Left kidney (tissue), 1 donor: ENCODE measurements at regions not wholly inside any gene's neighbourhood (a gene's known extent, or its start where the extent isn't known, plus 50 kb on each side); places are given as distances from the start of the nearest gene placed in this dataset.

Source experiments
- DNase-seq: peaks from one replicate; pipeline ENCODE4 v3.0.0-alpha.2; 2013

- DNase-seq = no peak
Observed at GRCh38 chr6:156410649-156411048, 366.5 kb upstream of the ARID1B start.

GRCh38 chr6:156408655-156409054, 368.5 kb upstream of the ARID1B start:
- no peak for DNase-seq

- DNase-seq = no peak
Observed at GRCh38 chr6:156407334-156407733, 369.8 kb upstream of the ARID1B start.

- DNase-seq = no peak
Observed at GRCh38 chr6:156406688-156407087, 370.5 kb upstream of the ARID1B start.

- no peak for DNase-seq
Observed at GRCh38 chr6:156406099-156406498, 371.1 kb upstream of the ARID1B start.

GRCh38 chr6:156402628-156403027, 374.6 kb upstream of the ARID1B start:
- no peak for DNase-seq

- no peak for DNase-seq
Observed at GRCh38 chr6:156402227-156402626, 375.0 kb upstream of the ARID1B start.

GRCh38 chr6:156400487-156400886, 376.7 kb upstream of the ARID1B start:
- DNase-seq = no peak

- DNase-seq = no peak
Observed at GRCh38 chr6:156398966-156399365, 378.2 kb upstream of the ARID1B start.

- DNase-seq = no peak
Observed at GRCh38 chr6:156398371-156398770, 378.8 kb upstream of the ARID1B start.

GRCh38 chr6:156396791-156397418, 380.3 kb upstream of the ARID1B start:
- DNase-seq = no peak

- DNase-seq = no peak
Observed at GRCh38 chr6:156396068-156396771, 381.0 kb upstream of the ARID1B start.

GRCh38 chr6:156395276-156395675, 381.9 kb upstream of the ARID1B start:
- no peak for DNase-seq

GRCh38 chr6:156392648-156393047, 384.5 kb upstream of the ARID1B start:
- no peak for DNase-seq

- no peak for DNase-seq
Observed at GRCh38 chr6:156391977-156392376, 385.2 kb upstream of the ARID1B start.

- no peak for DNase-seq
Observed at GRCh38 chr6:156391061-156391672, 386.0 kb upstream of the ARID1B start.

- no peak for DNase-seq
Observed at GRCh38 chr6:156390621-156391020, 386.6 kb upstream of the ARID1B start.

- no peak for DNase-seq
Observed at GRCh38 chr6:156389296-156389695, 387.9 kb upstream of the ARID1B start.

- no peak for DNase-seq
Observed at GRCh38 chr6:156387472-156387871, 389.7 kb upstream of the ARID1B start.

- DNase-seq = no peak
Observed at GRCh38 chr6:156383059-156383458, 394.1 kb upstream of the ARID1B start.

GRCh38 chr6:156379392-156380289, 397.5 kb upstream of the ARID1B start:
- DNase-seq = no peak

- DNase-seq = no peak
Observed at GRCh38 chr6:156378853-156379252, 398.3 kb upstream of the ARID1B start.

- DNase-seq = no peak
Observed at GRCh38 chr6:156376091-156376490, 401.1 kb upstream of the ARID1B start.
